HepG2 (cell line): ENCODE measurements at regions not wholly inside any gene's neighbourhood (a gene's known extent, or its start where the extent isn't known, plus 50 kb on each side); places are given as distances from the start of the nearest gene placed in this dataset.

ENCODE experiments used
- ATAC-seq: fragments of 200-7000 bp; cut with Tn5 transposase; 3 replicates; pipeline ENCODE4 v1.9.1; 2020; ENCODE audit warnings: mild to moderate bottlenecking, moderate library complexity
- BruUV-seq: library from RNA; stranded (reverse); fragments of 400-500 nt; replicated peaks from 2 replicates; lab custom pipeline; 2021; lab: Mats Ljungman, UMichigan
- CTCF ChIA-PET: fragments of 300-600 bp; formaldehyde crosslinking; extraction: SDS; loops from one replicate; lab custom pipeline; 2021; ENCODE audit warnings: low total read pairs, inconsistent platforms, low intra/inter-chr PET ratio; lab: Yijun Ruan, JAX
- POLR2A ChIA-PET: fragments of 350-600 bp; sonication (Branson Sonifier 250); formaldehyde crosslinking; loops from one replicate; lab custom pipeline; 2020; ENCODE audit warnings: antibody characterized with exemption, inconsistent platforms; lab: Yijun Ruan, JAX
- DNase-seq: peaks from one replicate; pipeline ENCODE4 v3.0.0-alpha.2; 2015; ENCODE audit warnings: low spot score
- FAIRE-seq: peaks from 3 replicates; lab custom pipeline; 2011; peaks lifted over from hg19 to GRCh38; lab: Jason Lieb, UNC
- H2AFZ ChIP-seq: one replicate; pipeline ENCODE4 v1.6.1; 2011; ENCODE audit warnings: low read length, inconsistent platforms
- H3K27ac ChIP-seq: fragments of 300-600 bp; 3 replicates; pipeline ENCODE4 v1.8.0; 2011; ENCODE audit warnings: mixed run types, mild to moderate bottlenecking, mixed read lengths, low read length, inconsistent platforms; ENCODE audit not compliant: insufficient read depth; ENCODE audit errors: extremely low read length
- H3K27me3 ChIP-seq, 2 experiments: fragments of 200-600 bp in 1 of 2; 2 replicates in 1 of 2; 3 replicates in 1 of 2; pipeline versions ENCODE4 v1.6.0 to v1.8.0; 2011; ENCODE audit warnings: low read length in 2 of 2, mild to moderate bottlenecking in 2 of 2, moderate library complexity in 2 of 2, inconsistent platforms in 1 of 2; ENCODE audit not compliant: insufficient read depth in 2 of 2, control insufficient read depth in 1 of 2
- H3K36me3 ChIP-seq, 2 experiments: fragments of 200-600 bp in 1 of 2; replicated peaks in 1 of 2; 2 replicates in 1 of 2; 3 replicates in 1 of 2; pipeline versions ENCODE4 v1.5.1 to v1.8.0; 2011; ENCODE audit warnings: low read length in 2 of 2, inconsistent platforms in 1 of 2; ENCODE audit not compliant: insufficient read depth in 2 of 2, control insufficient read depth in 1 of 2
- H3K4me1 ChIP-seq: 2 replicates; pipeline ENCODE4 v1.5.1; 2012; ENCODE audit warnings: low read length, inconsistent platforms; ENCODE audit not compliant: insufficient read depth
- H3K4me2 ChIP-seq: 2 replicates; pipeline ENCODE4 v1.6.0; 2011; ENCODE audit warnings: low read depth, low read length, inconsistent platforms
- H3K4me3 ChIP-seq, 3 experiments: fragments of 200-600 bp in 1 of 3; sonication (generic), shearing (Covaris generic) in 1 of 3; replicated peaks in 1 of 3; 2 replicates each; pipeline ENCODE4 v1.5.1; 2011 to 2016; ENCODE audit warnings: low read length in 3 of 3, inconsistent platforms in 2 of 3, low read depth in 2 of 3, mild to moderate bottlenecking in 2 of 3, control low read depth in 1 of 3, mixed read lengths in 1 of 3; ENCODE audit not compliant: insufficient read depth in 1 of 3
- H3K79me2 ChIP-seq: one replicate; pipeline ENCODE4 v1.6.1; 2011; ENCODE audit warnings: low read length, inconsistent platforms; ENCODE audit not compliant: insufficient read depth
- H3K9ac ChIP-seq: 2 replicates; pipeline ENCODE4 v1.6.0; 2011; ENCODE audit warnings: mild to moderate bottlenecking, low read depth, low read length, inconsistent platforms; ENCODE audit not compliant: insufficient read depth
- H3K9me3 ChIP-seq: 2 replicates; pipeline ENCODE4 v1.5.1; 2012; ENCODE audit warnings: mild to moderate bottlenecking, low read length
- H4K20me1 ChIP-seq: 2 replicates; pipeline ENCODE4 v1.6.0; 2011; ENCODE audit warnings: inconsistent platforms, mild to moderate bottlenecking, low read length, moderate library complexity; ENCODE audit not compliant: insufficient read depth
- FOXP1 ChIP-seq, 2 experiments: fragments of 450-650 bp in 1 of 2; IDR thresholded peaks; 2 replicates each; pipeline ENCODE4 v1.6.1; 2017 to 2018; ENCODE audit warnings: antibody characterized with exemption in 1 of 2
- HHEX ChIP-seq: IDR thresholded peaks from 2 replicates; pipeline ENCODE4 v1.6.1; 2016; ENCODE audit warnings: control low read depth
- MTF2 ChIP-seq: sonication (generic); formaldehyde crosslinking; IDR thresholded peaks from 2 replicates; pipeline ENCODE4 v1.5.0; 2020; ENCODE audit warnings: missing genetic modification reagents, borderline replicate concordance
- NFKBIZ ChIP-seq: IDR thresholded peaks from 2 replicates; pipeline ENCODE4 v1.6.1; 2018; ENCODE audit warnings: missing genetic modification reagents, missing compliant biosample characterization
- SIX4 ChIP-seq: sonication (generic); formaldehyde crosslinking; IDR thresholded peaks from 2 replicates; pipeline ENCODE4 v1.4.0; 2020; ENCODE audit warnings: missing genetic modification reagents
- ZFY ChIP-seq: sonication (generic); formaldehyde crosslinking; IDR thresholded peaks from 2 replicates; pipeline ENCODE4 v1.4.0; 2020; ENCODE audit warnings: missing genetic modification reagents
- ZNF124 ChIP-seq: sonication (generic); formaldehyde crosslinking; IDR thresholded peaks from 2 replicates; pipeline ENCODE4 v1.4.0; 2020; ENCODE audit warnings: missing genetic modification reagents
- ZNF354B ChIP-seq: sonication (generic); formaldehyde crosslinking; IDR thresholded peaks from 2 replicates; pipeline ENCODE4 v1.8.0; 2022; ENCODE audit warnings: mild to moderate bottlenecking, missing genetic modification reagents
- ZNF546 ChIP-seq: sonication (generic); formaldehyde crosslinking; conservative IDR thresholded peaks from 2 replicates; pipeline ENCODE4 v1.8.1; 2023; ENCODE audit warnings: mild to moderate bottlenecking, missing genetic modification reagents
- ZNF558 ChIP-seq: sonication (generic); formaldehyde crosslinking; IDR thresholded peaks from 2 replicates; pipeline ENCODE4 v1.9.0; 2022; ENCODE audit warnings: mild to moderate bottlenecking, missing genetic modification reagents, borderline replicate concordance
- ZNF660 ChIP-seq: sonication (generic); formaldehyde crosslinking; IDR thresholded peaks from 2 replicates; pipeline ENCODE4 v1.5.1; 2020; ENCODE audit warnings: mild to moderate bottlenecking, low read depth, missing genetic modification reagents, borderline replicate concordance
- ZNF724P ChIP-seq: sonication (generic); formaldehyde crosslinking; IDR thresholded peaks from 2 replicates; pipeline ENCODE4 v1.8.0; 2022; ENCODE audit warnings: missing genetic modification reagents, borderline replicate concordance
- ZNF782 ChIP-seq: sonication (generic); formaldehyde crosslinking; IDR thresholded peaks from 2 replicates; pipeline ENCODE4 v1.4.0; 2020; ENCODE audit warnings: missing genetic modification reagents, mild to moderate bottlenecking, borderline replicate concordance
- ZSCAN29 ChIP-seq: sonication (generic); formaldehyde crosslinking; conservative IDR thresholded peaks from 2 replicates; pipeline ENCODE4 v1.4.0; 2020; ENCODE audit warnings: mild to moderate bottlenecking, missing genetic modification reagents
- WGBS: methylation state at CpG from one replicate; pipeline ENCODE4 v1.1.6; 2017; ENCODE audit warnings: low lambda C conversion rate; 5-methylcytosine and 5-hydroxymethylcytosine counted together
- in situ Hi-C: cut with HindIII; loops from 2 replicates; pipeline ENCODE4 v1.10.0; 2017; ENCODE audit warnings: low pct_unique_long_range_greater_than_20kb; ENCODE audit not compliant: extremely low pct_ligation_motif_present
- intact Hi-C: fragments of 100-400 bp; cut with micrococcal nuclease; formaldehyde crosslinking; loops from one replicate; pipeline ENCODE4 v1.10.0; 2022; ENCODE audit not compliant: unreplicated experiment
- TF ChIP-seq, protein P1 (sequence below): sonication (generic); formaldehyde crosslinking; conservative IDR thresholded peaks from 2 replicates; pipeline ENCODE4 v1.8.1; 2023; ENCODE audit warnings: missing genetic modification reagents

DNA sequence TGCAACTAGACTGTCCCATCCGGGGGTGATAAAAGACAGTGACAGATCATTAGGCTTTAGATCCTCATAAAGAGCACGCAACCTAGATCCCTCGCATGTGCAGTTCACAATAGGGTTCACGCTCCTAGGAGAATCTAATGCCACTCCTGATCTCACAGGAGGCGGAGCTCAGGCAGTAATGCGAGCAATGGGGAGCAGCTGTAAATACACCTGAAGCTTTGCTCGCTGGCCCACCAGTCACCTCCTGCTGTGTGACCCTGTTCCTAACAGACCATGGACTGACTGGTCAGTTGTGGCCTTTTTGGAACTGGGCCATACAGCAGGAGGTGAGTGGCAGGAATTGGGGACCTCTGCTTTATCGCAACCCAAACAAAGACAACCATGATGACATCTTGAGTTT lies 173.2 kb downstream of the DLEU7 start:
- CTCF ChIA-PET = no interaction called here

More for the DNA sequence above, 173.2 kb downstream of the DLEU7 start:
- intact Hi-C loops = no loop called here
- ATAC-seq (no peak), DNase-seq (no peak), FAIRE-seq (no peak)
- in situ Hi-C loops = no loop called here
- H4K20me1 ChIP-seq = no peaks in the 10 kb centered on the region
- POLR2A ChIA-PET = no interaction called here
- H3K4me2 ChIP-seq = no peak overlapping the region
- WGBS = 93% methylated on average over 8 of the region's 8 CpGs
- no peak overlapping the region for H3K9ac ChIP-seq
- H3K9me3 ChIP-seq = no peaks in the 10 kb centered on the region
- no peak overlapping the region for H2AFZ ChIP-seq
- peaks cover 29% of the 10 kb centered on the region for H3K4me1 ChIP-seq
- H3K79me2 ChIP-seq = no peaks in the 10 kb centered on the region
- TF ChIP-seq HHEX (CRISPR knock-in tag) (no peak), SIX4 (no peak), ZNF546 (CRISPR knock-in tag) (no peak), ZNF354B (no peak), FOXP1 (IDR thresholded peaks at IDR 0.05) (no peak), FOXP1 (CRISPR knock-in tag; IDR thresholded peaks at IDR 0.05) (no peak), NFKBIZ (no peak), ZNF558 (no peak), ZFY (CRISPR knock-in tag) (no peak), ZNF124 (CRISPR knock-in tag) (no peak), ZNF782 (CRISPR knock-in tag) (no peak), ZNF724P (no peak), ZNF660 (no peak), MTF2 (CRISPR knock-in tag) (no peak), ZSCAN29 (CRISPR knock-in tag) (no peak)
- TF ChIP-seq, protein P1, sequence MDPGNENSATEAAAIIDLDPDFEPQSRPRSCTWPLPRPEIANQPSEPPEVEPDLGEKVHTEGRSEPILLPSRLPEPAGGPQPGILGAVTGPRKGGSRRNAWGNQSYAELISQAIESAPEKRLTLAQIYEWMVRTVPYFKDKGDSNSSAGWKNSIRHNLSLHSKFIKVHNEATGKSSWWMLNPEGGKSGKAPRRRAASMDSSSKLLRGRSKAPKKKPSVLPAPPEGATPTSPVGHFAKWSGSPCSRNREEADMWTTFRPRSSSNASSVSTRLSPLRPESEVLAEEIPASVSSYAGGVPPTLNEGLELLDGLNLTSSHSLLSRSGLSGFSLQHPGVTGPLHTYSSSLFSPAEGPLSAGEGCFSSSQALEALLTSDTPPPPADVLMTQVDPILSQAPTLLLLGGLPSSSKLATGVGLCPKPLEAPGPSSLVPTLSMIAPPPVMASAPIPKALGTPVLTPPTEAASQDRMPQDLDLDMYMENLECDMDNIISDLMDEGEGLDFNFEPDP (CRISPR knock-in tag) = no peak
- H3K4me3 ChIP-seq = no peak overlapping the region
- no peaks in the 10 kb centered on the region; a peak in 1 of 5 replicates for H3K27me3 ChIP-seq
- H3K36me3 ChIP-seq = peaks cover 0 to 1% of the 10 kb centered on the region in 2 experiments; a peak in 2 of 5 replicates
- no TSS peak for BruUV-seq
- H3K27ac ChIP-seq = no peak overlapping the region
